ENCODE measurements at regions not wholly inside any gene's neighbourhood (a gene's known extent, or its start where the extent isn't known, plus 50 kb on each side); places are given as distances from the start of the nearest gene placed in this dataset.
"Not testable (repeated sequence)": the region's sequence is repeated elsewhere in the genome, so short reads cannot be mapped to it uniquely, and the experiment has no call there.

DNA sequence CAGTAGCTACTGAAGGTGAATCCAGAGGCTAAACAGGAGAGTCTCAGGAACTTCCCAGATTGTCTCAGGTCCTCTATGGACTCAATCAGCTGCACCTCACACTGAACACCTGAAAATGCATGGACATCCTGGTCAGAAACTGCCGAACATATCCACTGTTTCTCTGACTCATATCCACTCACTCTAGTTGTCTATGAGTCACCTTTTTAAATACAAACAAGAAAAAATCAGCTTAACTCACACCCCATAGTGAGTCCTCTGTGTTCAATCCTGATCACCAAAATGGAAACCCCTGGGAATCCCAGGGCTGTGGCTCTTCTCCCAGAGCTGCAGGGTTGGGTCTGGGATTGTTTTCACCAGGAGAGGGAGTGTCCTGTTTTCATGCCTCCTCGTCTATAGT lies 556.7 kb downstream of the TMEM121 start:
- no peak for DNase-seq

DNA sequence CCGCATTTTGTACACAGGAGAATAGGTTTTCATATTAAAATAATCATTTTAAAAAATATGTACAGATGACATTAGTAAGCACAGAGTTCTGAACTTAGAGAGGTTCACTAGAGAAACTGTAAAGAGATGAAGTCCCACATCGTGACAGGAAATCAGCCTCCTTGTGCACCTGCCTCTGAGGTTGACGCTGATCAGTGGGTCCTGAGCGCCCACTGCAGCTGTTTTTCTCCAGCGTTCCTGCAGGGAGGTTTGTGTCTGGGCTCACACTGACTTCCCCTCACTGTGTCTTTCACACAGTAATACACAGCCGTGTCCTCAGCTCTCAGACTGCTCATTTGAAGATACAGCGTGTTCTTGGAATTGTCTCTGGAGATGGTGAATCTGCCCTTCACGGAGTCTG lies 561.5 kb downstream of the TMEM121 start:
- no peak for DNase-seq

GRCh38 chr14:106088860-106089259 lies 562.5 kb downstream of the TMEM121 start:
- DNase-seq = not testable (repeated sequence)

DNA sequence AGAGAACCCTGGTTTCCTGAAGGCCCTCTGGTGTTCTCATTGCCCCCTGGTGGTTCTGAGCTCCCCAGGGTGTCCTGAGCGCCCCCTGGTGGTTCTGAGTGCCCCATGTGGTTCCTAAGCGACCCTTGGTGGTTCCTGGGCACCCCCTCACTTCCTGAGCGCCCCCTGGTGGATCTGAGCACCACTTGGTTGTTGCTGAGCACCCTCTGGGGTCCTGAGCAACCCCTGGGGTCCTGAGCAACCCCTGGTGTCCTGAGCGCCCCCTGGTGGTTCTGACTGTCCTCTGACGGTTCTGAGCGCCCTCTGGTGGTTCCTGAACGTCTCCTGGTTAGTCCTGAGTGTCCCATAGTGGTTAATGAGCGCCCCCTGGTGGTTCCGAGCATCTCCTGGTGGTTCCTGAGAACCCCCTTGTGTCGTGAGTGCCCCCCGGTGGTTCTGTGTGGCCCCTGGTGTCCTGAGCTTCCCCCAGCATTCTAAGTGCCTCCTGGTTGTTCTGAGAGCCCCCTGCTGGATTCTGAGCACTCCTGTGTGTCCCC lies 568.3 kb downstream of the TMEM121 start:
- DNase-seq = no peak

DNA sequence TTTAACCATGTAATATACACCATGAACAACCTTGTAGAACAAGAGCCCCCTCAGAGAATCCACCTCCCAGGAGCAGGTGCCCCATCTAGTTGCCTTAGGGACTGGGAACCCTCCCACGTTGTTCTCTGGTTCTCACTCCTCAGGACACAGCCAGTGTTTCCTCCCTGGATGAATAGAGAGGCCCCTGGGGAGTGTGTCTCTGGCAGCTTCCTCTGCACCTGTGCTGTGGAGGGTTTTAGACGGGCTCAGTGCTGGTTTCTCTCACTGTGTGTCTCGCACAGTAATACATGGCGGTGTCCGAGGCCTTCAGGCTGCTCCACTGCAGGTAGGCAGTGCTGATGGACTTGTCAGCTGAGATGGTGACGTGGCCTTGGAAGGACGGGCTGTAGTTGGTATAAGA lies 581.3 kb downstream of the TMEM121 start:
- no peak for DNase-seq

DNA sequence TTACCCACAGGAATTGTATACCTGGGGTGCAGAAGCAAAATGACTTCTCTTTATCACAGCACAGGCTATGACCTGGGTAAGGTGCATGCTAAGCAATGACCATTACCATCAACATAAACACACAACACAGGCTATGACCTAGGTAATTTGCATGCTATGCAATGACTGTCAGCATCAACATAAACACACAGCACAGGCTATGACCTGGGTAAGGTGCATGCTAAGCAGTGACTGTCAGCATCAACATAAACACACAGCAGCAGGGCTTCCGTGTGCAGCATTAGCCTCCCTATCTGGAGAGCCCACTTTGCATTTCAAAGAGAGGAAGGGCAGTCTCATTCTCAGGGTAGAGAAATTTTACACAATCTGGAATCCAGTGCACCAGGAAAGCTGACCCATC lies 583.0 kb downstream of the TMEM121 start:
- no peak for DNase-seq

GRCh38 chr14:106115401-106115800 lies 589.0 kb downstream of the TMEM121 start:
- DNase-seq = no peak

GRCh38 chr14:106116339-106116930 lies 590.1 kb downstream of the TMEM121 start:
- not testable (repeated sequence) for DNase-seq

DNA sequence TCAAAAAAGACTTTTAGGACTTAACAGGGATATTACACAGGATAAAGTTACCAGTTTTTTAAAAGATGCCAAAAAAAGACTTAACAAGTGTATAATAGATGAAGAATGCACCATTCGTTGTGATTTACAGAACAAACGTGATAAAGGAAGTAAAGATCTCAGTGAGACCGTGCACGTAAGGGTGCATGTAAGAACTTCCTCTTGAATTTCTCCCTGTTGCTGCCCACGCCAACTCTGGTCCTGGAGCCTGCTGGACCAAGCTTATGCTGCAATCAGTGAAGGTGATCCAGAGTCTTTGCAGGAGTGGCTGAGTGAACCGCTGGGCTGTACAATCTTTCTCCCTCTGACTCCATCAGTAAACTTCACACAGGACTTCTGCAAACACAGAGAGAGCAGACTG lies 593.7 kb downstream of the TMEM121 start:
- no peak for DNase-seq

GRCh38 chr14:106129274-106129673 lies 602.9 kb downstream of the TMEM121 start:
- no peak for DNase-seq

GRCh38 chr14:106129904-106130661 lies 603.7 kb downstream of the TMEM121 start:
- not testable (repeated sequence) for DNase-seq

- not testable (repeated sequence) for DNase-seq
Observed at GRCh38 chr14:106133126-106133525, 606.7 kb downstream of the TMEM121 start.

DNA sequence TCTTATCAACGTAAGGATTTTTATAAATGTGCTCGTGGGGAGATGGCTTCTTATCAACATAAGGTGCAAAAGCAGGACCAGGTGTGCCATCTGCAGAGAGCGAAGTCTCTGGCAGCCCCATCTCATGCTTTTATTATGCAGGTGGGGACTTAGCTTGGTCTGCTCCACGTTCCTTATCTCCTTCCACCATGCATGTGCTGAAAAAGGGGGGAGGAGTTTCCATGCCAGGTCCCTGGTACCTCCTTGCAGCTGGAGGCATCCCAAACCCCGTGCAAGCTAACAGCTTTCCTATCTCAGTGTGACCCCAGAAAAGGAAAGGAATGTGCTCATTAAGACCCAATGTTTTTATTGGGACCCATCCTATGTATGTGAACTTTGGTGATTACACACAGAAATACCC lies 608.5 kb downstream of the TMEM121 start:
- DNase-seq = no peak

DNA sequence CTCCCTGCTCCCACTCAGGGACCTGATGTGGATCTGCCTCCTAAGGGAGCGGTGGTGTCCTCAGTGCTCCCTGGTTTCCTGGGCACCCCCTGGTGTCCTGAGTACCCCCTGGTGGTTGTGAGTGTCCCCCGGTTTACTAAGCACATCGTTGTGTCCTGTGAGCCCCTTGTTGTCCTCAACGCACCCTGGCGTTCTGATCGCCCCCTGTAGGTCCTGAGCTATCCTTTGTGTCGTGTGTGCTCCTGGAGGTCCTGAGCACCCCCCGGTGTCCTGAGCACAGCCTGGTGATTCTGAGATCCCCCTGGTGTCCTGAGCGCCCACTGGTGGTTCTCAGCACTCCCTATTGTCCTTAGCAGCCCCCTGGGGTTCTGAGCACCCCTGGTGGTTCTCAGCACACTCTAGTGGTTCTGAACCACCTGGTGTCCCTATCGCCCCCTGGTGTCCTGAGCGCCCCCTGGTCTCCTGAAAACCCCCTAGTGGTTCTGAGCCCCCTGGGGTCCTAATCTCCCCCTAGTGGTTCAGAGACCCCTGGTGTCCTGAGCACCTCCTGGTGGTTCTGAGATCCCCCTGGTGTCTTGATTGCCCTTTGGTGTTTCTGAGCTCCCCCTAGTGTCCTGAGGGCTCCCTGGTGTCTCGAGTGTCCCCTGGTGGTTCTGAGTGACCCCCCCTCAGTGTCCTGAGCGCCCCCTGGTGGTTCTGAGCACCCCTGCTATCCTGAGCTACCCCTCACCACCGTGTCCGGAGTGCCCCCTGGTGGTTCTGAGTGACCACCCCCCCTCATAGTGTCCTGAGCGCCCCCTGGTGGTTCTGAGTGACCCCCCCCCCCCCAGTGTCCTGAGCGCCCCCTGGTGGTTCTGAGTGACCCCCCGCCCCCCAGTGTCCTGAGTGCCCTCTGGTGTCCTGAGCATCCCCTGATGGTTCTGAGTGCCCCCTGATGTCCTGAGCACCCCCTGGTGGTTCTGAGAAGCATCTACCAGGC lies 615.1 kb downstream of the TMEM121 start:
- no peak for DNase-seq

- DNase-seq = not testable (repeated sequence)
Observed at GRCh38 chr14:106145731-106146130, 619.3 kb downstream of the TMEM121 start.

DNA sequence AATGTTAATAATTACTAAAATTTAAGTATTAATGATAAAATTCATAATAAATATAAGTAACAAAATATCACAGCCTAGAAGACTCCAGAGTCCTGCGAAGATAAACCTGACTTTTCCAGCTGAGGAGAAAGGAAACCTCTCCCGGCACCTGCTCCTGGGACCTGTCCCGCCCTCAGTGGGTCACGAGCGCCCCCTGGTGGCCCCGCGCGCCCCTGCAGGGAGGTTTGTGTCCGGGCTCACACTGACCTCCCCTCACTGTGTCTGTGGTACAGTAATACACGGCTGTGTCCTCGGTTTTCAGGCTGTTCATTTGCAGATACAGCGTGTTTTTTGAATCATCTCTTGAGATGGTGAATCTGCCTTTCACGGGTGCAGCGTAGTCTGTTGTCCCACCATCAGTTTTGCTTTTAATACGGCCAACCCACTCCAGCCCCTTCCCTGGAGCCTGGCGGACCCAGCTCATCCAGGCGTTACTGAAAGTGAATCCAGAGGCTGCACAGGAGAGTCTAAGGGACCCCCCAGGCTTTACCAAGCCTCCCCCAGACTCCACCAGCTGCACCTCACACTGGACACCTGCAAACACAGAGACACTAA lies 627.1 kb downstream of the TMEM121 start:
- DNase-seq = peak; percentile 10

DNA sequence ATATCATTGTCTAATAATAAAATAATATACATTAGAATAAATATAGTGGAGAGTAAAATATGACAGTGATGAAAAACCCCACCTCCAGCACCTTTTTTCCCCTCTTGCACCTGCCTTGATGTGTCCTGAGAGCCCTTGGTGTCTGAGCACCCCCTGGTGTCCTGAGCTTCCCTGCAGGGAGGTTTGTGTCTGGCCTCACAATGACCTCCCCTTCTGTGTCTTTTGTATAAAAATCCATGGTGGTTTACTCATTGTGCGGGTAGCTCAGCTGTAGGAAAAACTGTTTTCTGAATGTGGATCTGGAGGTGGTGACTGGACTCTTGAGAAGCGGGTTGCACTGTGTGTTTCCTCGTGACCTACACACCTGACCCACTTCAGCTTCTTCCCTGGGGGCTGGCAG lies 636.9 kb downstream of the TMEM121 start:
- no peak for DNase-seq

DNA sequence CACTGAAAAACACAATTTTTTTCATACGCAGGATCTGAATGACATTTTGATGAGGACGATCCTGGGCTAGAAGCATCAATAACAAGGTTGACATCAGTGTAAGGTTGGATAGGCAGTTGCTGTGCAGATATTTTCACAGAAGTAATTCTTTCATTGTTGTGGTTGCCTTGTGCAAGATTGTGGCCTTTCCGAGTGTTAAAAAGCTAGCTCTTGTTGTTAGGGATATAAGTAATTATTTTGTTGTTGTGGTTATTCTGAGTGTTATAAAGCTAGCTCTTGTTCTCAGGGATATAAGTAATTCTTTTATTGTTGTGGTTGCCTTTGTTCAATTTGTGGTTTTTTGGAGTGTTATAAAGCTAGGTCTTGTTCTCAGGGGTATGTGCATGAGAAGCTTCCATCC lies 637.4 kb downstream of the TMEM121 start:
- not testable (repeated sequence) for DNase-seq

GRCh38 chr14:106166232-106166631 lies 639.8 kb downstream of the TMEM121 start:
- no peak for DNase-seq

DNA sequence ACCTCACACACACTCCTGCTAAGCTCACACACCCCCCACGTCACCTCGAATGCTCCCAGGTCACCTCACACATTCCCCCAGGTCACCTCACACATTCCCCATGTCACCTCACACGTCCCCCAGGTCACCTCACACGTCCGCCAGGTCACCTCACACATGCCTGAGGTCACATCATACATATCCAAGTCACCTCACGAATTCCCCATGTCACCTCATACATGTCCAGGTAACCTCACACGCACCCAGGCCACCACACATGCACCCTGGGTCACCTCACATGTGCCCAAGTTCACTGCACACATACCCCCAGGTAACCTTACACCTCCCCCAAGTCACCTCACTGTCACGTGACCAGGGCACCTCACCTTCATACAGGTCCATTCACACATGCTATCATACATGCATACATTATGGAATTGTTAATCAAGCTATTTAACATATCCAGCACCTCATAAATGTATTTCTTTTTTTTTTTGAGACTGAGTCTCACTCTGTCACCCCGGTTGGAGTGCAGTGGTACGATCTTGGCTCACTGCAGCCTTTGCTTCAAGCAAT lies 640.3 kb downstream of the TMEM121 start:
- no peak for DNase-seq

- not testable (repeated sequence) for DNase-seq
Observed at GRCh38 chr14:106170163-106170658, 643.8 kb downstream of the TMEM121 start.

DNA sequence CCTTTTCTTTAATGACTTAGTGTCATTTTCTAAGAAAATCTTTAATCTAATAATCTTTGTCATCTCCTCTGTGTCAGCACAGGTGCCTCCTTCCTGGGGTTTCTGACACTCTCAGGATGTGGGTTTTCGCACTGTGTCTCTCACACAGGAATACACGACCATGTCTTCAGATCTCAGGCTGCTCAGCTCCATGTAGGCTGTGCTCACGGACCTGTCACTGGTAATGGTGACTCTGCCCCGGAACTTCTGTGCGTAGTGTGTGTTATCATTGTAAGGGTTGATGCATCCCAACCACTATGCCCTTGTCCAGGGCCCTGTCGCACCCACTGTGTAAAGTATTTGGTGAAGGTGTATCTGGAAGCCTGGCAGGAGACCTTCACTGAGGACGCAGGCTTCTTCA lies 647.8 kb downstream of the TMEM121 start:
- no peak for DNase-seq
